ENCODE measurements at regions not wholly inside any gene's neighbourhood (a gene's known extent, or its start where the extent isn't known, plus 50 kb on each side); places are given as distances from the start of the nearest gene placed in this dataset.

- intact Hi-C loops (cut with DNase I) = no loop called here
- H3K36me3 ChIP-seq = no peaks in the 10 kb centered on the region
Measured at GRCh38 chr3:82392203-82392775, 630.8 kb upstream of the GBE1 start.

GRCh38 chr3:82390868-82391267 is 629.4 kb upstream of the GBE1 start:
- Histone ChIP-seq H3K36me3 (no peaks in the 10 kb centered on the region), H3K27ac (no peak overlapping the region), H3K27me3 (no peaks in the 10 kb centered on the region), H3K4me3 (no peak overlapping the region), H3K9me3 (no peaks in the 10 kb centered on the region), H3K4me1 (no peaks in the 10 kb centered on the region)
- DNase-seq = no peak
- no peak for TF ChIP-seq CTCF (IDR thresholded peaks at IDR 0.05)
- no peak for ATAC-seq
- intact Hi-C loops (cut with DNase I) = no loop called here

More at GRCh38 chr3:82392203-82392775, 630.8 kb upstream of the GBE1 start:
- DNase-seq (no peak), ATAC-seq (no peak)
- H3K4me1 ChIP-seq = no peaks in the 10 kb centered on the region
- no peak overlapping the region for H3K27ac ChIP-seq
- no peak for TF ChIP-seq CTCF (IDR thresholded peaks at IDR 0.05)
- no peaks in the 10 kb centered on the region for H3K27me3 ChIP-seq
- no peaks in the 10 kb centered on the region for H3K9me3 ChIP-seq
- no peak overlapping the region for H3K4me3 ChIP-seq

- Histone ChIP-seq H3K27me3 (no peaks in the 10 kb centered on the region), H3K9me3 (no peaks in the 10 kb centered on the region), H3K4me1 (no peaks in the 10 kb centered on the region), H3K36me3 (no peaks in the 10 kb centered on the region), H3K27ac (no peak overlapping the region), H3K4me3 (no peak overlapping the region)
- TF ChIP-seq CTCF (IDR thresholded peaks at IDR 0.05) = no peak
- DNase-seq = no peak
- intact Hi-C loops (cut with DNase I) = no loop called here
- ATAC-seq = no peak
Measured at GRCh38 chr3:82386647-82387046, 625.2 kb upstream of the GBE1 start.

GRCh38 chr3:82384181-82384580 is 622.7 kb upstream of the GBE1 start:
- Histone ChIP-seq H3K27me3 (no peaks in the 10 kb centered on the region), H3K36me3 (no peaks in the 10 kb centered on the region), H3K4me3 (no peak overlapping the region), H3K4me1 (no peaks in the 10 kb centered on the region), H3K27ac (no peak overlapping the region), H3K9me3 (no peaks in the 10 kb centered on the region)
- intact Hi-C loops (cut with DNase I) = no loop called here
- TF ChIP-seq CTCF (IDR thresholded peaks at IDR 0.05) = no peak
- ATAC-seq (no peak), DNase-seq (no peak)

GRCh38 chr3:82382831-82383230 is 621.4 kb upstream of the GBE1 start:
- no peaks in the 10 kb centered on the region for H3K9me3 ChIP-seq
- H3K27ac ChIP-seq = no peak overlapping the region
- ATAC-seq = no peak
- TF ChIP-seq CTCF (IDR thresholded peaks at IDR 0.05) = no peak
- H3K4me3 ChIP-seq = no peak overlapping the region
- no peaks in the 10 kb centered on the region for H3K27me3 ChIP-seq
- H3K36me3 ChIP-seq = no peaks in the 10 kb centered on the region
- H3K4me1 ChIP-seq = no peaks in the 10 kb centered on the region
- intact Hi-C loops (cut with DNase I) = no loop called here
- DNase-seq = no peak

- H3K27ac ChIP-seq = no peak overlapping the region
- no peak for DNase-seq
- intact Hi-C loops (cut with DNase I) = no loop called here
- H3K27me3 ChIP-seq = no peaks in the 10 kb centered on the region
- peaks cover 4% of the 10 kb centered on the region for H3K9me3 ChIP-seq
- no peak overlapping the region for H3K4me3 ChIP-seq
- no peaks in the 10 kb centered on the region for H3K36me3 ChIP-seq
- no peak for TF ChIP-seq CTCF (IDR thresholded peaks at IDR 0.05)
- ATAC-seq = no peak
- no peaks in the 10 kb centered on the region for H3K4me1 ChIP-seq
Measured at GRCh38 chr3:82378392-82378791, 616.9 kb upstream of the GBE1 start.
